ENCODE measurements at regions not wholly inside any gene's neighbourhood (a gene's known extent, or its start where the extent isn't known, plus 50 kb on each side); places are given as distances from the start of the nearest gene placed in this dataset.

DNA sequence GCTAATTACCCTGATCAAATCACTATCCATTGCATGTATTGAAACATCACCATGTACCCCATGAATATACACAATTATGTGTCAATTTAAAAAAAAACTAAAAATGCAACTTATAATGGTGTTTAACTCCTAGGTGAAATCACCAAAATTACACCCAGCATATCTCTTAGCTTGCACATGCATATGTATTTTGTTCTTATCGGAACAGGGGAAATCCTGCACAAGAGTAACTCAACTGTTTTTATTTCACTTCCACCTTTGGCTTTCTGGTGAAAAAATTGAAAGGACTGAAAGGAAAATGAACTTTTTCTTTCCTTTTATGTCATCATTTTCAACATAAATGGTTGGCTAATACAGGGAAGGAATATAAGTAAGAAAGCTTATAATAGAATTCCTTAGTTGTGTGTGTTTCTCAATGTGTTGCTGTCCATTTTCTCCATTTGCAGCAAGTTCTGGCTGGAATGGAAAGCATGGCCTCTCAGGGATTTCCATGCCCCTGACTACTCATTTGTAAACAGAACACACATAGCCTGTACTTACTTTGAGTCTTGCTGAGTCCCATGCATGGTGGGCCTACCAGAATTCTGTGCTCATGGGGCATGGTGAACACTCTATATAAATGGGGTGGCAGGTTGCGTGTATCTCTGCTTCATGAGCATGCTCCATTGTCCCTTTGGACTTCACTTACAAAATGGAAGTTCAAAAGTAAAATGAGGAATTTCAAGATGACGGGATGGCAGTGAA, 462.0 kb downstream of the HS3ST3B1 start:
- TF ChIP-seq, protein P1, sequence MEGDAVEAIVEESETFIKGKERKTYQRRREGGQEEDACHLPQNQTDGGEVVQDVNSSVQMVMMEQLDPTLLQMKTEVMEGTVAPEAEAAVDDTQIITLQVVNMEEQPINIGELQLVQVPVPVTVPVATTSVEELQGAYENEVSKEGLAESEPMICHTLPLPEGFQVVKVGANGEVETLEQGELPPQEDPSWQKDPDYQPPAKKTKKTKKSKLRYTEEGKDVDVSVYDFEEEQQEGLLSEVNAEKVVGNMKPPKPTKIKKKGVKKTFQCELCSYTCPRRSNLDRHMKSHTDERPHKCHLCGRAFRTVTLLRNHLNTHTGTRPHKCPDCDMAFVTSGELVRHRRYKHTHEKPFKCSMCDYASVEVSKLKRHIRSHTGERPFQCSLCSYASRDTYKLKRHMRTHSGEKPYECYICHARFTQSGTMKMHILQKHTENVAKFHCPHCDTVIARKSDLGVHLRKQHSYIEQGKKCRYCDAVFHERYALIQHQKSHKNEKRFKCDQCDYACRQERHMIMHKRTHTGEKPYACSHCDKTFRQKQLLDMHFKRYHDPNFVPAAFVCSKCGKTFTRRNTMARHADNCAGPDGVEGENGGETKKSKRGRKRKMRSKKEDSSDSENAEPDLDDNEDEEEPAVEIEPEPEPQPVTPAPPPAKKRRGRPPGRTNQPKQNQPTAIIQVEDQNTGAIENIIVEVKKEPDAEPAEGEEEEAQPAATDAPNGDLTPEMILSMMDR (IDR thresholded peaks at IDR 0.05), result no peak
- no peak for DNase-seq (ENCODE audit: low spot score)
- ATAC-seq (ENCODE audit: low FRiP score), result no peak

DNA sequence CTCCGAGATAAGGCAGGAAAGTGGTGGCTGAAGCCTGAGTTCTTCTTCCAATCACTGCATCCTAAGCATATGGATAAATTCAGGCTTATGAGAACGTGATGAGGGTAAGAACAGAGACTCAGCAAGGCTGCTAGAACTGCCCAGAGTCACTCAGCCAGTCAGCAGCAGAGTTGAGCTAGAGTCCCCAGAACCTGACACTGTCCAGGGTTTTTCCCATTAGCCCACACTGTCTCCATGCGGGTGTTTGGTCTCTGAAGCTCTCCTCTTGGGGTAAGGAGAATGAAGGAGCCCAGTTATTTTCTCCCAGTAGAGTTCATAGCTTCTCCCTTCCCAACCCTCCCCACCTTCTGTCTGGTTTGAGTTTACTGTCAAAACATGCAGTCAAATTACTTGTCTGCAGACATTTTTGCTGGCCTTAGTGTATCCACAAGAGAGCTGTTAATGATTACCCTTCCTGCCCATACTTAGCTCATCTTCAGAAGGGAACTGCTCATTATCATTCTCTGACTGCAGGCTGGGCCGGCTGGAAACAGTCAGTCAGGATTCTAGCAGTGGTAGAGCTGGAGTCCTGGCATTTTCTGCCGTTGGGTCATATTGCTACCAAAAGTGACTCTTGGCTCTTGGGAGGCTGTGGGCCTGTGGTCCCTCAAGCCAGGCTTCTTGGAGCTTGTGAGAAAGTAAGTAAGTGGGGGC, 460.0 kb downstream of the HS3ST3B1 start:
- no peak for ATAC-seq (ENCODE audit: low FRiP score)
- TF ChIP-seq, protein P1 (IDR thresholded peaks at IDR 0.05), result no peak
- DNase-seq (ENCODE audit: low spot score), result no peak

DNA sequence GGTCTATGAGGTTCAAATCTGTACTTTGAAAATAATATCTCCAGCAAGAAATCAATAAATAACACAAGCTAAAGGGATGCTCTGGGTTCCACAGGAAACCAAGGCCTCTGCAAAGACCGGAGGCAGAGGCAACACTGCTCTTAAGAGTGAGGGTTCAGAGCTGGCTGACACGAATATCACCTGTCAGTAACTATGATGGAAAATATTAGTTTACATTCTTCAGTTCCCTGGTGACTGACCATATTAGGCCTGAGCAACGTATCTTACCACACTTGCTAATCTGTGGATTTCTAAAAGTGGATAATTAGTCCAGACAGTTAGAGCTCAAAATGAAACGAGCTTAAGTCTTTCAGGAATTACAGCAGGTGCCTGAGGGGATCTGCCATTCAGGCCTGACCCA, 459.3 kb downstream of the HS3ST3B1 start:
- DNase-seq (ENCODE audit: low spot score), result no peak
- no peak for ATAC-seq (ENCODE audit: low FRiP score)
- TF ChIP-seq, protein P1 (IDR thresholded peaks at IDR 0.05), result no peak

DNA sequence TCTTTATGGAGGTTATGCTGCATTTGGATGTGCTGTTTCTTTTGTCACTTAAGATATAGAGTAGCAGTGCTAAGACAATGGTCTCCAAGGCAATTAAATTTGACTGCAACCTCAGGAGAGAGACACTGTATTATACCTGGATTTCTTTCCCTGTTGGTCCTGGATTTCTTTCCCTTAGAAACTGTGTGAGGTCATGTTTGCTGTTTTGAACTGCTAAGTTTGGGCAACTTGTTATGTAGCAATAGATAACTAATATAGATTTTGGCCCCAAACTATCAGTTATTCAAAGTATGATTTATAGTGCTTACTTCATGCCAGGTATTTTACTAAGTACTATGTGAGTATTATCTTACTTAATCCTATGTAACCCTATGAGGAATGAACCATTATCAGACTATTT, 458.4 kb downstream of the HS3ST3B1 start:
- no peak for ATAC-seq (ENCODE audit: low FRiP score)
- DNase-seq (ENCODE audit: low spot score), result no peak
- TF ChIP-seq, protein P1 (IDR thresholded peaks at IDR 0.05), result no peak

DNA sequence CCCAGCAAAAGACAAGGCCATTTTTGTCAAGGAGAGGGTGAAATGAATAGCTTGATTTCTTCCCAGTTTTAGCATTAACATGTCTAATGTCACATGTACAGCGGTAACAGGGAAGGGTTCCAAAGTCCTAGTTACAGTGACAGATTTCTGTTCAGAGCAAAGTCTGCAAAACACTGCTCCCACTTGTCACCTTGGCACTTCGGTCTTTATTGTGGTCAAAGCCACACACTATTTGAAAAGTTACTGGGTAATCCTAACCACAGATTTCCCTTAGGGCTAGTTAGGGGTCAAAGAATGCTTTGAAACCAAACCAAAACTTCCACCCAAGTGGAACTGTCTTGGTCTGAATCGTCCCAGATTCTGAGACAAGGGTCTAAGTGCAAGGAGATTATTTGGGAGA, 455.6 kb downstream of the HS3ST3B1 start:
- DNase-seq (ENCODE audit: low spot score) (no peak), ATAC-seq (ENCODE audit: low FRiP score) (no peak)
- TF ChIP-seq, protein P1 (IDR thresholded peaks at IDR 0.05), result no peak

DNA sequence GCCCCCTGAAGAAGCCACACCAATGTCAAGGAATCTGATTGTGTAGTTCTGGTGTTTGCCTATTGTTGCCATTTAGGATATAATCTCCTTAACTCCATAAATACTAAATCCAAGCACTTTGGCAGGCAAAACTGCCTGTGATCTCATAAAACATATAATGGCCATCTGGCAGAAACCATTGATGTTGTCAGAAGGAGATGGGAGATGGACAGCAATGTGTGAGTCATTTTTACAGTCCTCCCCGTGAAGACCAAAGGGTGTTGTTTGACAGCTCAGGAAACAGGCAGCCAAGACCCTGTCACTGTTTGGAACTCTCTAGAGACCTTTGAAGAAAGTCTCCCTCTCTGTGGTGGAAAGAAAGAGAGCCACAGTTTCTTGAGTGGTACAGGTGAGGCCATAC, 454.1 kb downstream of the HS3ST3B1 start:
- DNase-seq (ENCODE audit: low spot score), result no peak
- no peak for ATAC-seq (ENCODE audit: low FRiP score)
- TF ChIP-seq, protein P1 (IDR thresholded peaks at IDR 0.05), result no peak

DNA sequence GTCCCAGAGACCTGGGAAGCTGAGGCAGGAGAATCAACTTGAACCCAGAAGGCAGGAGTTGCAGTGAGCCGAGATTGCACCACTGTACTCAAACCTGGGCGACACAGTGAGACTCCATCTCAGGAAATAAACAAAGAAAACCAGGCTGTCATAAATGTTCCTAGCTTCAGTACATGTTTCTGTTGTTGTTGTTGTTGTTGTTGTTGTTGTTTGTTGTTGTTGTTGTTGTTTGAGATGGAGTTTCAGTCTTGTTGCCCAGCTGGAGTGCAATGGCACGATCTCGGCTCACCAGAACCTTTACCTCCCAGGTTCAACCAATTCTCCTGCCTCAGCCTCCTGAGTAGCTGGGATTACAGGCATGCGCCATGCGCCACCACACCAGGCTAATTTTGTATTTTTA, 452.5 kb downstream of the HS3ST3B1 start:
- DNase-seq (ENCODE audit: low spot score), result no peak
- TF ChIP-seq, protein P1 (IDR thresholded peaks at IDR 0.05), result no peak
- no peak for ATAC-seq (ENCODE audit: low FRiP score)

Data from omental fat pad (tissue), 3 donors.